ENCODE measurements at regions not wholly inside any gene's neighbourhood (a gene's known extent, or its start where the extent isn't known, plus 50 kb on each side); places are given as distances from the start of the nearest gene placed in this dataset.

DNA sequence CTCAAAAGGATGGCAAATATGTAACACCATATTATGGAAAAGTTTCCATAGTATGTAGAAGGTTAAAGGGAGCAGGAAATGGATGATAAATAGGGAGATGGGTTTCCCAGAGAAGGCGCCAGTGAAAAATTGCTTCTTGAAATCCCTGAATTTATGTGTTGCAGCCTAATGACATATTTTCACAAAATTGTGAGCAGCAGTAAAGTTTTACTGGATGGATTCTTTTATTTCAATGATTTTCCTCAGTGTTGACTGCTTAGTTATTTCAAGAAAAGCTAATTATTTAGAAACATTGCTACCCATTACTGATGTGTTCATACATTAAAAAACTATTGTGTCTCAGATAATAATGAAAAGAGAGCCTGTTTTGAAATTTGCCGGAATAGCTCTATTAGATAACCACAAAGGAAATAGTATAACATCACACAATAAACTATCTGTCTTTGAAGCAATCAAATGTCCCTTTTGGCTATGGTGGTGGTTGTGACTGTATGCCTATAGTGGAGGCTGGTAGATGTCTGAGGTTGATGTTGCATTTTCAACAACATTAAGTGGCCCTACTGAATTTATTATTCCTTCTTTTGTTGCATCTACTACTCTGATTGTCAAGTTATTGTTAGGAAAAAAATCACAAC lies 169.9 kb upstream of the HAND2 start:
- no peak for DNase-seq
- Histone ChIP-seq H3K27ac (no peak overlapping the region), H3K4me1 (replicated peaks in 1 of 2) (no peaks in the 10 kb centered on the region), H3K27me3 (no peaks in the 10 kb centered on the region), H3K4me3 (no peak overlapping the region), H3K36me3 (replicated peaks in 1 of 2) (no peaks in the 10 kb centered on the region), H3K9me3 (replicated peaks in 1 of 3) (no peaks in the 10 kb centered on the region)
- TF ChIP-seq, protein P1, sequence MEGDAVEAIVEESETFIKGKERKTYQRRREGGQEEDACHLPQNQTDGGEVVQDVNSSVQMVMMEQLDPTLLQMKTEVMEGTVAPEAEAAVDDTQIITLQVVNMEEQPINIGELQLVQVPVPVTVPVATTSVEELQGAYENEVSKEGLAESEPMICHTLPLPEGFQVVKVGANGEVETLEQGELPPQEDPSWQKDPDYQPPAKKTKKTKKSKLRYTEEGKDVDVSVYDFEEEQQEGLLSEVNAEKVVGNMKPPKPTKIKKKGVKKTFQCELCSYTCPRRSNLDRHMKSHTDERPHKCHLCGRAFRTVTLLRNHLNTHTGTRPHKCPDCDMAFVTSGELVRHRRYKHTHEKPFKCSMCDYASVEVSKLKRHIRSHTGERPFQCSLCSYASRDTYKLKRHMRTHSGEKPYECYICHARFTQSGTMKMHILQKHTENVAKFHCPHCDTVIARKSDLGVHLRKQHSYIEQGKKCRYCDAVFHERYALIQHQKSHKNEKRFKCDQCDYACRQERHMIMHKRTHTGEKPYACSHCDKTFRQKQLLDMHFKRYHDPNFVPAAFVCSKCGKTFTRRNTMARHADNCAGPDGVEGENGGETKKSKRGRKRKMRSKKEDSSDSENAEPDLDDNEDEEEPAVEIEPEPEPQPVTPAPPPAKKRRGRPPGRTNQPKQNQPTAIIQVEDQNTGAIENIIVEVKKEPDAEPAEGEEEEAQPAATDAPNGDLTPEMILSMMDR (IDR thresholded peaks at IDR 0.05), result no peak
- no peak for TF ChIP-seq POLR2A (IDR thresholded peaks at IDR 0.05)
- intact Hi-C loops (cut with DNase I), result no loop called here
- 64 to 66% (median 66%) methylated on average over 2 of the region's 2 CpGs for WGBS, 4 donors

DNA sequence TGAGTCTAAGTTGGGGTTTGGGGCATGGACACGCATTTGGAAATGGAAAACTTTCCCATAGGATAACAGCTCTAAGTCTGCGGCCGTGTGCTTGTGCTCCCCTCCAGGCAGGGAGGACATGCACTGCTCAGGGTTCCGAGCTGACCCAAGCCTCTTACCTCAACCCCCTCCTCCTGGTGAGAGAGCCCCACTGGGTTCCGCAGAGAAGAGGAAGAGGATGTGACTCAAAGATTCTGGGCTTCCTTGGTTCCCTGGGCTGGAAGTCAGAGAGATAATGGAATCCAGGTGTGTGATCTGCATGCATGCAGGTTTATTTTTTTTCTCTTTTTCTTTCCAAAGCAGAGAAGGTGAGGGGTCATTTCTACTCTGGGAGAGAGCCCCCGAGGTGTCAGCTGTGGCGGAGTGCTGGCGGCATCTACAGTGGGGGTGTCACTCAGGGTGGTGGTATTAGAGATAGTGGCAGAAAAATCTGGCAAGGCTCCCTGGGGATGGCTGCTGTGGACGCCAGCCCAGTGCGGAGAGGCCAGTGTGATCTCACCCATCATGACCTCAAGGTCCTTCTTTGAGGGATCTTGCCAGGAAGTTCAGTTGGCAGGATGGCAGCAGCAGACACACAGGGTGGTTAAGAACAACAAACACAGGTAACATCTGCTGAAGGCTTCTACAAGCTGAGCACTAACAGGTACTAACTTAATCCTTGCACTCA lies 168.7 kb upstream of the HAND2 start:
- H3K36me3 ChIP-seq (replicated peaks in 1 of 2), result no peaks in the 10 kb centered on the region
- intact Hi-C loops (cut with DNase I), result no loop called here
- DNase-seq, result no peak
- no peak overlapping the region for H3K4me3 ChIP-seq
- no peak for TF ChIP-seq POLR2A (IDR thresholded peaks at IDR 0.05)
- TF ChIP-seq, protein P1 (IDR thresholded peaks at IDR 0.05), result no peak
- no peaks in the 10 kb centered on the region for H3K9me3 ChIP-seq (replicated peaks in 1 of 3)
- H3K27ac ChIP-seq, result no peak overlapping the region
- WGBS, 4 donors, result 62 to 74% (median 68%) methylated on average over 8 to 10 of the region's 10 CpGs
- no peaks in the 10 kb centered on the region for H3K27me3 ChIP-seq
- no peaks in the 10 kb centered on the region for H3K4me1 ChIP-seq (replicated peaks in 1 of 2)

DNA sequence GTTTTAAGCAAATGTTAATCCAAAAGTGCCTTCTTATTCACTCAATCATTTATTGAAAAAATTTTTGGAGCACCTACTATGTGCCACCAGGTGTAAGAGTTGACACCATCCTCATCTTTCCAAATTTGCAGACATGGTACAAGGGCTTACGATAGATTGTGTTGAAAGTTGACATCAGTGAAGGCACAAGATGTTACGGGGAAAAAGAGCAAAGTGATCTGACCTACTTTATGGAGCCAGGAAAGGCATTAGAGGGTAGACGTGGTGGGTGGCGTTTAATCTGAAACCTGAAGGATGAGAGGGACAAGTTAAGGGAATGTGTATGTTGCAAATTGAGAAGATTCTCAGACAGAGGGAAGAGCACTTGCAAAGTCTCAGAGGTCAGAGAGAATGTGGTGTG lies 167.8 kb upstream of the HAND2 start:
- Histone ChIP-seq H3K4me3 (no peak overlapping the region), H3K9me3 (replicated peaks in 1 of 3) (no peaks in the 10 kb centered on the region), H3K27me3 (no peaks in the 10 kb centered on the region), H3K36me3 (replicated peaks in 1 of 2) (no peaks in the 10 kb centered on the region), H3K27ac (no peak overlapping the region), H3K4me1 (replicated peaks in 1 of 2) (no peaks in the 10 kb centered on the region)
- WGBS, 4 donors, result 51 to 65% (median 62%) methylated on average over 4 of the region's 4 CpGs
- intact Hi-C loops (cut with DNase I), result no loop called here
- TF ChIP-seq POLR2A (IDR thresholded peaks at IDR 0.05), result no peak
- TF ChIP-seq, protein P1 (IDR thresholded peaks at IDR 0.05), result no peak
- DNase-seq, result no peak

DNA sequence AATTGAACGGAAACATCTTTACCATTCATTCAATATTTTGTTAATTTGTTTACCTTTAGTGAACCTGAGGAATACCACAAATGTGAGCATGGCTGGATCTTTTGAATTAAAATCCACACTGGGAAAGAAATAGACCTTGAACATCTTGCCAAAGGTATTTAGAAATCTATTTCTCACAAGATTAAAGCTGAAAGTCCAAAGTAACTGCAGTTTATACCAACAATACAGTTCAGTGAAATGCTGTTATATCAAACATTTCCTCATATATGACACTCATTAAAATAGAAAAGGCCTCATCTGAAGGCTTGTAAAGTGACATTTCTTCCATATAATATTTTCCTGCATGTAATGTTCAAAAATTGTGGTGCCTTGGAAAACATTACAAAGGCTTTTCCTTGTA lies 166.5 kb upstream of the HAND2 start:
- TF ChIP-seq, protein P1 (IDR thresholded peaks at IDR 0.05), result no peak
- TF ChIP-seq POLR2A (IDR thresholded peaks at IDR 0.05), result no peak
- Histone ChIP-seq H3K4me1 (replicated peaks in 1 of 2) (no peaks in the 10 kb centered on the region), H3K27ac (no peak overlapping the region), H3K27me3 (no peaks in the 10 kb centered on the region), H3K36me3 (replicated peaks in 1 of 2) (no peaks in the 10 kb centered on the region), H3K9me3 (replicated peaks in 1 of 3) (no peaks in the 10 kb centered on the region), H3K4me3 (no peak overlapping the region)
- DNase-seq, result no peak
- 92 to 96% (median 94%) methylated on average over 1 of the region's 1 CpG for WGBS, 4 donors
- intact Hi-C loops (cut with DNase I), result no loop called here
